ENCODE measurements at regions not wholly inside any gene's neighbourhood (a gene's known extent, or its start where the extent isn't known, plus 50 kb on each side); places are given as distances from the start of the nearest gene placed in this dataset.

- Mint-ChIP-seq H3K27me3 (no peaks in the 10 kb centered on the region), H3K9me3 (no peaks in the 10 kb centered on the region), H3K4me1 (no peaks in the 10 kb centered on the region), H3K36me3 (ENCODE audit: low read depth) (no peaks in the 10 kb centered on the region), H3K27ac (no peak overlapping the region), H3K4me3 (no peak overlapping the region)
- ATAC-seq (ENCODE audit: low read depth) (no peak), DNase-seq (no peak)
- POLR2A ChIA-PET: no interaction called here
- CTCF ChIA-PET: no interaction called here
- intact Hi-C loops (cut with micrococcal nuclease): no loop called here
- TF ChIP-seq CTCF (IDR thresholded peaks at IDR 0.05): no peak
These were observed 56.1 kb upstream of the NKAIN2 start for GRCh38 chr6:123747515-123747914.

GRCh38 chr6:123745895-123746294 is 57.8 kb upstream of the NKAIN2 start:
- H3K4me1 Mint-ChIP-seq: no peaks in the 10 kb centered on the region
- H3K4me3 Mint-ChIP-seq: no peak overlapping the region
- H3K27me3 Mint-ChIP-seq: no peaks in the 10 kb centered on the region
- H3K27ac Mint-ChIP-seq: no peak overlapping the region
- ChIA-PET CTCF (no interaction called here), POLR2A (no interaction called here)
- DNase-seq (no peak), ATAC-seq (ENCODE audit: low read depth) (no peak)
- no peak for TF ChIP-seq CTCF (IDR thresholded peaks at IDR 0.05)
- H3K36me3 Mint-ChIP-seq (ENCODE audit: low read depth): no peaks in the 10 kb centered on the region
- intact Hi-C loops (cut with micrococcal nuclease): no loop called here
- H3K9me3 Mint-ChIP-seq: no peaks in the 10 kb centered on the region

- intact Hi-C loops (cut with micrococcal nuclease): no loop called here
- H3K36me3 Mint-ChIP-seq (ENCODE audit: low read depth): no peaks in the 10 kb centered on the region
- no peak for ATAC-seq (ENCODE audit: low read depth)
- DNase-seq: no peak
- no peak overlapping the region for H3K4me3 Mint-ChIP-seq
- ChIA-PET CTCF (no interaction called here), POLR2A (no interaction called here)
- H3K9me3 Mint-ChIP-seq: no peaks in the 10 kb centered on the region
- no peaks in the 10 kb centered on the region for H3K4me1 Mint-ChIP-seq
- no peaks in the 10 kb centered on the region for H3K27me3 Mint-ChIP-seq
- no peak overlapping the region for H3K27ac Mint-ChIP-seq
- TF ChIP-seq CTCF (IDR thresholded peaks at IDR 0.05): no peak
These were observed 58.8 kb upstream of the NKAIN2 start for GRCh38 chr6:123744840-123745239.

- ChIA-PET CTCF (no interaction called here), POLR2A (no interaction called here)
- Mint-ChIP-seq H3K9me3 (no peaks in the 10 kb centered on the region), H3K36me3 (ENCODE audit: low read depth) (no peaks in the 10 kb centered on the region), H3K27me3 (no peaks in the 10 kb centered on the region), H3K4me3 (no peak overlapping the region), H3K27ac (no peak overlapping the region), H3K4me1 (no peaks in the 10 kb centered on the region)
- DNase-seq (no peak), ATAC-seq (ENCODE audit: low read depth) (no peak)
- intact Hi-C loops (cut with micrococcal nuclease): no loop called here
- TF ChIP-seq CTCF (IDR thresholded peaks at IDR 0.05): no peak
These were observed 61.0 kb upstream of the NKAIN2 start for GRCh38 chr6:123742626-123743025.

GRCh38 chr6:123733180-123733579 is 70.5 kb upstream of the NKAIN2 start:
- ATAC-seq (ENCODE audit: low read depth): no peak
- Mint-ChIP-seq H3K4me3 (no peak overlapping the region), H3K27ac (no peak overlapping the region), H3K9me3 (peaks cover 2% of the 10 kb centered on the region), H3K36me3 (ENCODE audit: low read depth) (no peaks in the 10 kb centered on the region), H3K27me3 (no peaks in the 10 kb centered on the region), H3K4me1 (no peaks in the 10 kb centered on the region)
- intact Hi-C loops (cut with micrococcal nuclease): no loop called here
- no peak for DNase-seq
- CTCF ChIA-PET: no interaction called here
- POLR2A ChIA-PET: no interaction called here
- TF ChIP-seq CTCF (IDR thresholded peaks at IDR 0.05): no peak

Measured in activated B cell treated with CpG ODN at 0.5 μM for 24 hours (primary cell).